SK-N-MC (cell line): ENCODE measurements at regions not wholly inside any gene's neighbourhood (a gene's known extent, or its start where the extent isn't known, plus 50 kb on each side); places are given as distances from the start of the nearest gene placed in this dataset.
"Not testable (repeated sequence)": the region's sequence is repeated elsewhere in the genome, so short reads cannot be mapped to it uniquely, and the experiment has no call there.

ENCODE experiments used
- EZH2 ChIP-seq: fragments of 200-600 bp; sonication (generic); IDR thresholded peaks from one replicate; pipeline ENCODE4 v1.6.1; 2017; ENCODE audit warnings: antibody characterized with exemption
- FOXP2 ChIP-seq: optimal IDR thresholded peaks from 2 replicates; pipeline ENCODE3; 2011; ENCODE audit warnings: mild to moderate bottlenecking, moderate library complexity; ENCODE audit not compliant: insufficient read depth; ENCODE audit errors: extremely low read length, control extremely low read depth
- POLR2AphosphoS5 ChIP-seq: IDR thresholded peaks from 2 replicates; pipeline ENCODE4 v1.6.1; 2012; ENCODE audit warnings: mild to moderate bottlenecking, low read depth, low read length, borderline replicate concordance

DNA sequence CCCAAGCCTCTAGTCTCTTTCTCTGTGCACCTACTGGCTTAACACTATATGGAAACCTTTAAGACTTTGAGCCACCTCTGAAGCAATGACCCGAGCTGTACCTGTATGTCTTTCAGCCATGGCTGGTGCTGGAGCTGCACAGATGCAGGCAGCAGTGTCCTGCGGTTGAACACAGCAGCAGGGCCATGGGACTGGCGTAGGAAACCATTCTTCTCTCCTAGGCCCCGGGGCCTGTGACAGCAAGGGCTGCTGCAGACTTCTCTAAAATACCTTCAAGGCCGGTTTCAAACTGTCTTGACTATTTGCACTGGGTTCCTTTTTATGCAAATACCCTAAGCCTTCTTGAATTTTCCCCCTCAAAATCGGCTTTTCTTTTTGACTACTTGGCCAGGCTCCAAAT is 243.6 kb downstream of the CWH43 start:
- TF ChIP-seq EZH2, POLR2AphosphoS5, FOXP2: not testable (repeated sequence)
